Ureter (tissue), 1 donor: ENCODE measurements at regions not wholly inside any gene's neighbourhood (a gene's known extent, or its start where the extent isn't known, plus 50 kb on each side); places are given as distances from the start of the nearest gene placed in this dataset.

Experiments used
- DNase-seq: peaks from one replicate; pipeline ENCODE4 v3.0.0-alpha.2; 2020; ENCODE audit warnings: low spot score
- donor health status: DM: yes; HTN: yes; CAD: no.

DNA sequence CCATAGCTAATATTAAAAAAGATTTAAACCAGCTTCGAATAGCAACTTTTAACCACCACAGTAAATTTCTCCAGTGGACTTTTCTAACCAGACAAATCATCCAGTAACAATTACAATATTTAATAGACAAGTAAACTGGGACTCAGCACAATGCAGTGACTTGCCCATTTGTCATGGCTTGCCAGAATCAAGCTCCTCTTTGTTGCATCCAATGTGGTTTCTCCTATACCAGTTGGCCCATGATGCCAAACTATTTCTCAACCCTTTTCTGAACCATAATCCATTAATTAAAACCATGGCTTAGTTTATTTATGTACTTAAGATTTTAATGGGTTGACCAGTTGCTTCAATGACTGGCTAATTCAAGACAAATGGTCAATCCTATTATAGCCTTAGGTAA, 64.4 kb downstream of the DIO2 start:
- DNase-seq, result no peak

DNA sequence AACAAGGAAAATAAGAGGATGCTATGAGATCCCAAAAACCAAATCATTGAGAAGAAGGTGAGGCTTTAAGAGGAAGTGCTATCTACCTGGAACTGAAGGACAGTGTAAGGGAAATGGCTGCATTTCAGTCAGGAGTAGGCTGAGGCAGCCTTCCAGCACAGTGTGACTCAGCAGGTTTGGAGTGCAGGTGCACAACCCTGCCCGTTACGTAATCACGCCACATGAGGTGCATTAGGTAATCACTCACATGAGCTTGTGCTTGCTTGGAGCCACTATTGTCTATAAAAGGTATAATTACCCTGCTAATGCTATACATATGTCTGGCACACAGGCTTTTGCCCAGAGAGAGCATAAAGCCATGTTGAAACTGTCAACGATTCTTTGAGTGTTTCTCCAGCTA, 74.9 kb downstream of the DIO2 start:
- DNase-seq, result no peak

GRCh38 chr14:80135305-80136088, 75.8 kb downstream of the DIO2 start:
- DNase-seq, result no peak

DNA sequence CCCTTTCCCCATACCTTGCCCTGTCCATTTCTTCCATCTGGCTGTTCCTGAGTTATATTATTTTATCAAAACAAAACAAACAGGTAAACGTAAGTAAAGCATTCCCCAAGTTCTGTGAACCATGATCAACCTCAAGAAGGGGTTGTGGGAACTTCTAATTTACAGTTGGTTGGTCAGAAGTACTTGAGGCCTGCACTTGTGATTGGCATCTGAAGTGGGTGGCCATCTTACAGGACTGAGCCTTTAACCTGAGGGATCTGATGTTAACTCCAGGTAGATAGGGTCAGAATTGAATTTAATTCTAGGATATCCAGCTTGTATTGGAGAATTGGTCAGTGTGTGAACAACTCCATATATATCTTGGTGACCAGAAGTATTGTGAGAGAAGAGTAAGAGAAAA, 77.0 kb downstream of the DIO2 start:
- DNase-seq, result no peak

DNA sequence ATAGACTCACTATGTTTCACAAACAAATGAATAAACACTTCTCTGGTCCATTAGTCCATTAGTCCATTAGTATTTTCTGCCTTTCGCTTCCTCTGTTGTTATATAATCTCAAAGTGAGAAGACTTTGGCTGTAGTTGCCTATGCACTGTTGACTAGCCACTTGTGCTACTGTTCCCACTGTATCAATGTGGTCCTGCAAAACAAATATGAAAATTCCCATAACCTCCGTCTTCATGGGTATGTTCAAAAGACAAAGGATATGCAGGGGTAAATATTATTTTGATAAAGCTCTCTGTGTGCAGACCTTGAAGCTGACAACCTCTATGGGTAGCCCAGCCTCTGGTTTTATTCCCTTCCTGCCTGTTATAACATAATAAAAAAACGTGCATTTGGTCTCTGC, 77.8 kb downstream of the DIO2 start:
- DNase-seq, result no peak

DNA sequence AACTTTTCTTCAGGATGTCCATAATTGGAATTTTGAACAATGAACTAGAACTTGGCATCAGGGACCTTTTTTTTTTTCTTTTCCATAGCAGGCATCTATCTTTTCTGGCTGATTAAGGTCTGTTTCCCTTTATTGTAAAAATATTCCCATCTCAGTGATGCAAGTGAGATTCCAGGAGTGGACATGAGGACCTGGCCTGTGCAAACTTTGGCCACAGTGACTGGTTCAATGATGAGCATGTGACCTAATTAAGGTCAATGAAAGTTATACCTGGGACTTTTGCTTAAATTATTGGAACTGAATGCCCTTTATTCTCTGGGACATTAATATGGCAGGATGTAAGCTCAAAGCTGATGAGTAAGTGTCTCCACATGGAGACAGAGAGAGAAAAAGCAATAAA, 83.8 kb downstream of the DIO2 start:
- DNase-seq, result no peak

DNA sequence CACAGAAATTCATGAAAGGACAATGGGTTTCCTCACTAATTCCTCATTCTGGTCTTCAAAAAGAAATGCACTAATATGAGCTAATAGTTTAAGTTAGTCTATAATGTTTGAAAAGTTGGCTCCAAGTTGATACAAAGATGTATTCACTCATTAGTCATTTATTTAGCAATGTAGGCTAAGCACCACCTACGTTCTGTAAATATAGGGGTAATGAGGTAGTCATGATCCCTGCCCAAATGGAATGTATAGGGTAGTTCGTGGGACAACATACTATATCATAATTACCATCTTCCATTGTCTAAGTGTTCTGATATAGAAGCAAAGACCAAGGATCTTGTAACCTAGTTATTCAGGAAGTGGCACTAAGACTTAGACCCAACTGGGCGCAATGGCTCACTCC, 86.5 kb downstream of the DIO2 start:
- no peak for DNase-seq

GRCh38 chr14:80117876-80118275, 93.4 kb downstream of the DIO2 start:
- DNase-seq, result no peak

DNA sequence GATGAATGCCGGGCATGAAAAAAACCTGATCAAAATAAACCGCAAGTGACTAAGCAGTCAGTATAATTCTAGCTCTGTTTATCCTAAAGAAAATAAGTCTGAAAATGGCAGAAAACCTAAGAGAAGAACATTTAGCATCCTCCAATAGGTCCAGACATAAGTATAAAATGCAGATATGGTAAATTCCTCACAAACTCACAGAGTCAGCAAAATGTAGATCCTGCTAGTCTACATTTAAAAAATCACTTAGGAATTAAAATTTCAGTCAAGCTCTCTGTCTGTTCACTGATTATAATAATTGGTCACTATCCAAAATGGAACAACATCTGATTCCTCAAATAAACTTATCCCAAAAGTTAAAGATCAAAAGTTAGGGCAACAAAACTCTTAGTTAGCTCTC, 95.1 kb downstream of the DIO2 start:
- DNase-seq, result no peak

DNA sequence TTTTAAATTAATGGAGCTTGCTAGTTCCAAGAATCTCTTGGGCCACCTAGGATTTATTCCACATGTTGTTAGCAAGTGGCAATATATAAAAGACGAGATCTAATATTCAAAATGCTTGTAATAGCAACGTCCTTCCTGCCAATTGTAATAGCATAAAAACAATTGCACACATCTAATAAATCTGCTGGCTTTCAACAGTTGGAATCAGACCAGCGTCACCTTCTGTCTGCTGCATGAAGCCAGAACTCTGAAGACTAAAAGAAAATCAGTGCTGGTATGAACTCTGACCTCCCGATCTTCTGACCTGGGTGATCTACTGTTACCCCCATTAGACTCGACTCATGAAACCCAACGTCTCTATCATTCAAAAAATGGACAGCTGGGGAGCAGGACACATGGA, 100.6 kb downstream of the DIO2 start:
- no peak for DNase-seq

DNA sequence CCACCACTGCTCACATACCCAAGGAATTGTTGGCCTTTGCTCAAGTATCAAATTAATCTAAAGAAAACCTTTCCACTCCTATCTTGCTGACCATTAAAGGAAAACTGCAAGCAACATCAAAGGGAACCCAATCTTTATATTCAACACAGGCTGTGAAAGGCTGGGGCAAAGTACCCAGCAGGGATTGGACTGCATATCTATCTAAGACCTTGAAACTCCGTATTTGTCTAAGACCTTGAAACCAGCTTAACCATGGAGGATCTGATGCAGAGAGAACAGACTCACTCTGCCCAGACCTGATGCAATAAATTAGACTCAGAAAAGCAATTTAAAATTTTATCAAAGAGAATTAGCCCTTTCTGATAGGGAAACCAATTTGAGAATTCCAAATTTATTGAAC, 102.2 kb downstream of the DIO2 start:
- DNase-seq, result no peak

GRCh38 chr14:80108430-80108829, 102.9 kb downstream of the DIO2 start:
- DNase-seq, result no peak

DNA sequence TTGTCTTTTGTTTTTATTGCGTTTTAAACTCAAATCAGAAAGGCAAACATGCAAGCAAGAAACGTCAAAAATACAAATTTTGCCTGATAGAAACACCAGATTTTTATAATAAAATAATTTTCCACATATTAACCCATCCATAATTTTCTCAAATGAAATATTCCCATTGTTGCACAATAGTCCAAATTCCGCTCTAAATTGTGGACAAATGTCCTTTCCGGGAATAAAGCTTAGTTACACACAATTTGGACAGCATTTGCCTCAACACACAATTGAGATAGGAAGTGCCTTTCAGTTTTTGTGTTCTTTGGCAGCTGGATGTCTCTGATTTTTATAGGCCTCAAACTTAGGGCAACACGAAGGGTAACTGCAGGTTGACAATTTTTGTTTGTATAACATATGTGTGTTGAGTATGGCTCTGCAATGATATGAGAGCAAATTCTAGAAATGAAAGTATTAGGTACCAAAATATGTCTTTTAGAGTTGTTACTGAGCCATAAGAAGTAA, 105.8 kb downstream of the DIO2 start:
- no peak for DNase-seq

- DNase-seq, result no peak
Observed at GRCh38 chr14:80101835-80102234, 109.5 kb downstream of the DIO2 start.

DNA sequence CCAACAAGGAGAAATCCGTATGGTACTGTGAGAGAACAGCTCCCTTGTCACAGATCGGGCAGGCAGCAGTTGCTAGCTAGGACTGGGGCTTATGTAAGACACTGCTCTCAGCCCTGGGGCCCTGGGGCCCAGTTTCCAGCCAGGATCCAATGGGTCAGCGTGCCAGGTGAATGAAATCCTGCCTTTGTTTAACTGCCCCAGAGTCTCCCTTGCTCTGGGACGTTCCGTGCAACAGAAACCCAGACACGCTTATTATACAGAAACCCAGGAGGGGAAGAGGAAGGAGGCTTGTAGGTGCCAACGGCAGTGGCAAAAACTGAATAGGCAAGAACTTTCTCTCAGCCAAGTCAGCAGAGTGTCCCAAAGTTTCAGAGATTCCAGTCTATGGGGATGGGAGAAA, 110.6 kb downstream of the DIO2 start:
- DNase-seq, result no peak

DNA sequence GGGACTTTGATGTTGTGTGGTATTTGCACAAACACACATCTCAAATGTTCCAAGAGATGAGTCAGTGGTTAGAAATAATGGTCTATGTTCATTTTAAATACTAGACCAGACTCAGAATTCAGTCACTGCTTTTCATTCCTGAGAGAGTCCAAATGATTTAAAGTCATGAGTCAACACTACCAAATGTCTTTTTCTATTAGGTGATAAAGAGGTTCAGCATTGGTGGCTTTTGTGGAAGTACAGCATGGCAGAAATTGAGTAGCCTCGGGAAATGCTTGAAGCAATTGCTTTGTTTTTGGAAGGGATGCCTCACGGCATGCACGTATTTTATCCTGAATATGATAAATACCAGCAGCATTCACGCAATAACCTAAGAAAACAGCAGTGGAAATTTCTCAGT, 115.7 kb downstream of the DIO2 start:
- no peak for DNase-seq

DNA sequence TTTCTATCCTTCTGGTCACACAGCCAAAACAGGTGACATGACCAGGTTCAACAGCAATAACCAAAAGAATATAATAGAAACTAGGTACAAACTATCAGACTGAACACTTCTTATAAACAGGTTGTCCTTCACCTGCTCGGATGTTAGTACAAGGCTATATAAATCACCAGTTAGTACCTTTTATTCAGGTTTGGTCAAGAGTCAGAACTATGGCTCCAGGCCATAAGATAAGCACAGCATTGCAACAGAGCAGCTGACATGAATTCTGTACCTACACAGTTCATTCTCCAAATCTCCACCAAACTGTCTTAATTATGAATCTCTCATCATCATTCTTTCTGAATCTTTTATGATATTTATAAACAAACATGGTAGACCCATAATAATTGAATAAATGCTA, 123.9 kb downstream of the DIO2 start:
- DNase-seq, result no peak

GRCh38 chr14:80084196-80084595, 127.1 kb downstream of the DIO2 start:
- no peak for DNase-seq

GRCh38 chr14:80080601-80081000, 130.7 kb downstream of the DIO2 start:
- no peak for DNase-seq

- no peak for DNase-seq
Observed at GRCh38 chr14:80078501-80078900, 132.8 kb downstream of the DIO2 start.

DNA sequence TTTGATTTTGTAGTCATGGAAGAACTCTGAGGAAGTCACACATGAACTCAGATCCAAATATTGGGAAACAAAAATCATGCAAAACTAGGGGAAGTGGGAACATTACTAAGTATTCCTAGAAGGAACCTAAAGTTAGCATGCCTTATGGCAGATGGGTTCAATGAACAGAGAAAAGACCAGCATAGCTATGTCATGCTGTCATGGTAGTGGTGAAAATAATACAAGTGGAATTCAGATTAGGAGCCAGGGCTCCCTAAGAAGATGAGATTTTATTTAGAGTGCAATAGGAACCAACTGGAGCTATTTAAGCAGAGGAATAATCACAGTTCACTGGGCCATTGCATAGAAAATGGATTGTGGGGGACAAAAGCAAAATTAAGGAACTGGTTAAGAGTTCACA, 134.0 kb downstream of the DIO2 start:
- no peak for DNase-seq

DNA sequence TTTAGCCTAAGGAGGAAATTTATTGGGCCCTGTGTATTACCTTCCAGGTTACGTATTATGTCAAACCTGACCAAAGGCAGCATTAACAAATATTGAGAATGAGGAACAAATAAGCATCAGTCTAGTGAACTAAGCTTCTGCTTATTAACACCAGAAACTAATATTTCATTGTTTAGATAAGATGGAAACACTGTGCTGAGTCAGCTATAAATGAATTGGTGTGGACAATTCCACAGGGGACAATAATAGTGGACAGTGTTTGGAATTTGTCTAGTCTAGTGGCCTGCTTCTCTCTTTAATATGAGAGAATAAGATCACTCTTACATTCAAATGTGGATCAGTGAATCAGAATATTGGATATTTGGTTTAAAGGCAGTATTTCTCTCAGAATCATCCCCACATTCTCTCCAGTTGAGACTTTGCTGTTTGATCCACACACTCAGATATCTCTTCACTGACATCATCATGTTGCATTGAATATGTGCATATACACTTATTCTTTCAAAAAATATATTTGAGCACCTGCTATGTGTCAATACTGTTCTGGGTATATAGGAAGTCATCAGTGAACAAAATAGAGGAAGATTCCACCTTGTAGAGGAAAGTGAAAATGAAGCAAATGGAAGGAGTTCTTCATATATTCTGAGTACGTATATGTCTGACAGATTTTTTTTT, 136.3 kb downstream of the DIO2 start:
- no peak for DNase-seq

DNA sequence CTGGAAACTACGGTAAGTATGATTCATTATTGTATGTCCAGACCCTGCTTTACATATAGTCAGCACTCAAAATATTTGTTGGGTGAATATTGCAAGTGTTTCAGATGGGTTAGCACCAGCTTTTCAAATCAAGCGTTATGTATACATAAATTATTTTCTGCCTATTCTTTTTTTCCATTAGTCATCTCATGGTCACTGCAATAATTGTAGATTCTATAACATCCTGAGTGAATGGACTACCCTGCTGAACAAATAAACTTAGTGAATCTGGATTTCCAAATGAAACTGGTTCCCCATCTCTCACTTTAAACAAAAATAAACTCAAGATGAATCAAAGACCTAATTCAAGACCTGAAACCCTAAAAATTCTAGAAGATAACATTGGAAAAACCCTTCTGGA, 152.3 kb downstream of the DIO2 start:
- no peak for DNase-seq

- no peak for DNase-seq
Observed at GRCh38 chr14:80056497-80056801, 154.9 kb downstream of the DIO2 start.
